HG03064 (cell line): ENCODE measurements at regions not wholly inside any gene's neighbourhood (a gene's known extent, or its start where the extent isn't known, plus 50 kb on each side); places are given as distances from the start of the nearest gene placed in this dataset.
"Not testable (repeated sequence)": the region's sequence is repeated elsewhere in the genome, so short reads cannot be mapped to it uniquely, and the experiment has no call there.

Source experiments
- ATAC-seq: cut with Tn5 transposase; IDR thresholded peaks from one replicate; pipeline ENCODE4 v1.9.1; 2021; ENCODE audit warnings: low read depth; ENCODE audit not compliant: unreplicated experiment

- no peak for ATAC-seq
Measured at GRCh38 chr6:144564202-144564601, 279.1 kb downstream of the UTRN start.

- no peak for ATAC-seq
Measured at GRCh38 chr6:144566868-144567615, 281.9 kb downstream of the UTRN start.

GRCh38 chr6:144568241-144568640 lies 283.1 kb downstream of the UTRN start:
- ATAC-seq, result no peak

GRCh38 chr6:144572541-144572940 lies 287.4 kb downstream of the UTRN start:
- ATAC-seq, result not testable (repeated sequence)

- no peak for ATAC-seq
Measured at GRCh38 chr6:144574796-144575195, 289.7 kb downstream of the UTRN start.

GRCh38 chr6:144575327-144575726 lies 290.2 kb downstream of the UTRN start:
- ATAC-seq, result no peak

- no peak for ATAC-seq
Measured at GRCh38 chr6:144576871-144577270, 291.7 kb downstream of the UTRN start.

- ATAC-seq, result no peak
Measured at GRCh38 chr6:144578385-144579350, 293.5 kb downstream of the UTRN start.

GRCh38 chr6:144580039-144580438 lies 294.9 kb downstream of the UTRN start:
- no peak for ATAC-seq

GRCh38 chr6:144580771-144581170 lies 295.6 kb downstream of the UTRN start:
- ATAC-seq, result no peak

- ATAC-seq, result no peak
Measured at GRCh38 chr6:144581812-144582537, 296.8 kb downstream of the UTRN start.

GRCh38 chr6:144582939-144583613 lies 297.9 kb downstream of the UTRN start:
- peak; percentile 97 for ATAC-seq

GRCh38 chr6:144583614-144583954 lies 298.4 kb downstream of the UTRN start:
- no peak for ATAC-seq

- ATAC-seq, result no peak
Measured at GRCh38 chr6:144585217-144585814, 300.2 kb downstream of the UTRN start.

- no peak for ATAC-seq
Measured at GRCh38 chr6:144586986-144587385, 301.9 kb downstream of the UTRN start.

GRCh38 chr6:144588697-144589325 lies 303.7 kb downstream of the UTRN start:
- ATAC-seq, result peak; percentile 65

- ATAC-seq, result no peak
Measured at GRCh38 chr6:144590532-144590931, 305.4 kb downstream of the UTRN start.

- no peak for ATAC-seq
Measured at GRCh38 chr6:144593392-144593791, 308.3 kb downstream of the UTRN start.

GRCh38 chr6:144594585-144594984 lies 309.4 kb downstream of the UTRN start:
- no peak for ATAC-seq

- no peak for ATAC-seq
Measured at GRCh38 chr6:144595266-144595665, 310.1 kb downstream of the UTRN start.
